ENCODE measurements at regions not wholly inside any gene's neighbourhood (a gene's known extent, or its start where the extent isn't known, plus 50 kb on each side); places are given as distances from the start of the nearest gene placed in this dataset.

- Histone ChIP-seq H3K4me3 (no peak overlapping the region), H3K27me3 (peaks cover 4% of the 10 kb centered on the region), H3K27ac (no peak overlapping the region), H3K9me3 (no peaks in the 10 kb centered on the region), H3K4me1 (no peaks in the 10 kb centered on the region), H3K36me3 (no peaks in the 10 kb centered on the region)
- DNase-seq (no peak), ATAC-seq (no peak)
- intact Hi-C loops (cut with DNase I) = no loop called here
- TF ChIP-seq CTCF (IDR thresholded peaks at IDR 0.05) = no peak
Observed at GRCh38 chr2:151186011-151186410, 75.7 kb downstream of the RBM43 start.

GRCh38 chr2:151182899-151183809, 78.5 kb downstream of the RBM43 start:
- Histone ChIP-seq H3K36me3 (no peaks in the 10 kb centered on the region), H3K27ac (no peak overlapping the region), H3K4me1 (no peaks in the 10 kb centered on the region), H3K9me3 (no peaks in the 10 kb centered on the region), H3K4me3 (no peak overlapping the region), H3K27me3 (peaks cover 6% of the 10 kb centered on the region)
- ATAC-seq (no peak), DNase-seq (no peak)
- intact Hi-C loops (cut with DNase I) = no loop called here
- no peak for TF ChIP-seq CTCF (IDR thresholded peaks at IDR 0.05)

- Histone ChIP-seq H3K27ac (no peak overlapping the region), H3K9me3 (no peaks in the 10 kb centered on the region), H3K4me1 (no peaks in the 10 kb centered on the region), H3K27me3 (peaks cover 6% of the 10 kb centered on the region), H3K36me3 (no peaks in the 10 kb centered on the region), H3K4me3 (no peak overlapping the region)
- intact Hi-C loops (cut with DNase I) = no loop called here
- ATAC-seq (no peak), DNase-seq (no peak)
- no peak for TF ChIP-seq CTCF (IDR thresholded peaks at IDR 0.05)
Observed at GRCh38 chr2:151182396-151182795, 79.3 kb downstream of the RBM43 start.

- no peak for ATAC-seq
- H3K27me3 ChIP-seq = peaks cover 6% of the 10 kb centered on the region
- H3K27ac ChIP-seq = no peak overlapping the region
- H3K36me3 ChIP-seq = no peaks in the 10 kb centered on the region
- H3K9me3 ChIP-seq = no peaks in the 10 kb centered on the region
- intact Hi-C loops (cut with DNase I) = no loop called here
- no peak for TF ChIP-seq CTCF (IDR thresholded peaks at IDR 0.05)
- no peak overlapping the region for H3K4me3 ChIP-seq
- no peak for DNase-seq
- H3K4me1 ChIP-seq = no peaks in the 10 kb centered on the region
Observed at GRCh38 chr2:151181524-151181923, 80.1 kb downstream of the RBM43 start.

- no peak for DNase-seq
- intact Hi-C loops (cut with DNase I) = no loop called here
- Histone ChIP-seq H3K36me3 (no peaks in the 10 kb centered on the region), H3K27me3 (peaks cover 6% of the 10 kb centered on the region), H3K4me1 (no peaks in the 10 kb centered on the region), H3K9me3 (no peaks in the 10 kb centered on the region), H3K27ac (no peak overlapping the region), H3K4me3 (no peak overlapping the region)
- no peak for TF ChIP-seq CTCF (IDR thresholded peaks at IDR 0.05)
- ATAC-seq = no peak
Observed at GRCh38 chr2:151180123-151180522, 81.5 kb downstream of the RBM43 start.

Data from upper lobe of right lung (tissue), 1 donor.